ENCODE measurements at regions not wholly inside any gene's neighbourhood (a gene's known extent, or its start where the extent isn't known, plus 50 kb on each side); places are given as distances from the start of the nearest gene placed in this dataset.

DNA sequence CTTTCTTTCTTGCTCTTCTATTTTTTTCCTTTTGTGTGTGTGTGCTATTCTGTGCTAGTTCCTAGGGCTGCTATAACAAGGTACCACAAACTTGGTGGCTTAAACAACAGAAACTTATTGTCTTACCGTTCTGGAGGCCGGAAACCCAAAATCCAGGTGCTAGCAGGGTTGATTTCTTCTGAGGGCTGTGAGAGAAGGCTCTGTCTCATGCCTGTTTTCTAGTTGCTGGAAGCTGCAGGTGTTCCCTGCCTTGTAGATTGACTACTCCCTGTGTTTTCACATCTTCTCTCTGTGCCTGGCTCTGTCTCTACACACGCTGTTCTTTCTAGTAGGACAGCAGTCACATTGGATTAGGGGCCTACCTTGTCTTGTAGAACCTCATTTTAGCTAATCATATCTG lies 150.9 kb upstream of the DSCAM start:
- WGBS, 2 experiments (ENCODE audit: extremely low coverage in 1 of 2, insufficient coverage in 1 of 2, insufficient read length in 1 of 2, insufficient replicate concordance in 2 of 2, low coverage in 1 of 2, low lambda C conversion rate in 2 of 2, missing lambda C conversion rate in 1 of 2): 95% methylated on average over 3 of the region's 3 CpGs; no CpG with 5 or more reads in 1 of the 2 experiments
- peaks cover 0 to 13% of the 10 kb centered on the region in 2 experiments for H4K20me1 ChIP-seq (replicated peaks in 1 of 2; ENCODE audit: control insufficient read depth in 1 of 2, insufficient read depth in 2 of 2, low read length in 2 of 2)
- TF ChIP-seq JUN (IDR thresholded peaks at IDR 0.05; ENCODE audit: low read depth, low read length): no peak
- TF ChIP-seq RBBP5 (IDR thresholded peaks at IDR 0.05; ENCODE audit: borderline replicate concordance, low read depth, low read length): no peak
- no peak for TF ChIP-seq CREB1 (IDR thresholded peaks at IDR 0.05)
- TF ChIP-seq, protein P1, sequence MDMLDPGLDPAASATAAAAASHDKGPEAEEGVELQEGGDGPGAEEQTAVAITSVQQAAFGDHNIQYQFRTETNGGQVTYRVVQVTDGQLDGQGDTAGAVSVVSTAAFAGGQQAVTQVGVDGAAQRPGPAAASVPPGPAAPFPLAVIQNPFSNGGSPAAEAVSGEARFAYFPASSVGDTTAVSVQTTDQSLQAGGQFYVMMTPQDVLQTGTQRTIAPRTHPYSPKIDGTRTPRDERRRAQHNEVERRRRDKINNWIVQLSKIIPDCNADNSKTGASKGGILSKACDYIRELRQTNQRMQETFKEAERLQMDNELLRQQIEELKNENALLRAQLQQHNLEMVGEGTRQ (IDR thresholded peaks at IDR 0.05; ENCODE audit: low read length): no peak
- TF ChIP-seq, protein P2, sequence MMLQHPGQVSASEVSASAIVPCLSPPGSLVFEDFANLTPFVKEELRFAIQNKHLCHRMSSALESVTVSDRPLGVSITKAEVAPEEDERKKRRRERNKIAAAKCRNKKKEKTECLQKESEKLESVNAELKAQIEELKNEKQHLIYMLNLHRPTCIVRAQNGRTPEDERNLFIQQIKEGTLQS (IDR thresholded peaks at IDR 0.05; ENCODE audit: insufficient read depth, low read depth, low read length): no peak
- no peak for TF ChIP-seq PHF8 (conservative IDR thresholded peaks at IDR 0.05; ENCODE audit: low read depth, low read length)
- no peak for TF ChIP-seq CTBP2 (IDR thresholded peaks at IDR 0.05; ENCODE audit: borderline replicate concordance, insufficient read depth, insufficient read length, low read length)

More for the DNA sequence above, 150.9 kb upstream of the DSCAM start:
- Histone ChIP-seq H3K27ac (ENCODE audit: low read depth, low read length) (no peak overlapping the region), H2BK5ac (ENCODE audit: low read depth, low read length) (no peak overlapping the region), H3K4me2 (ENCODE audit: insufficient read depth in 1 of 2, low read depth in 2 of 2, low read length in 2 of 2) (no peak overlapping the region), H3K4me3 (ENCODE audit: extremely low read depth in 1 of 4, insufficient read depth in 2 of 4, low read depth in 3 of 4, low read length in 4 of 4) (no peak overlapping the region), H4K5ac (ENCODE audit: insufficient read length, low read depth, low read length) (no peak overlapping the region), H3K9ac (replicated peaks in 1 of 4; ENCODE audit: extremely low read depth in 1 of 4, low read depth in 3 of 4, low read length in 3 of 4) (no peak overlapping the region), H2BK15ac (ENCODE audit: low read length) (no peak overlapping the region), H3K27me3 (replicated peaks in 1 of 4; ENCODE audit: control insufficient read depth in 3 of 4, extremely low read depth in 1 of 4, insufficient read depth in 3 of 4, low read length in 3 of 4) (no peaks in the 10 kb centered on the region), H2AFZ (ENCODE audit: low read length) (no peak overlapping the region), H3K9me3 (ENCODE audit: insufficient read depth in 2 of 2, low read depth in 1 of 2, low read length in 1 of 2) (peaks cover 0 to 6% of the 10 kb centered on the region in 2 experiments; a peak in 2 of 4 replicates), H3K23ac (ENCODE audit: insufficient read length) (no peak overlapping the region), H4K8ac (ENCODE audit: extremely low read depth, insufficient read depth, low read length) (no peak overlapping the region), H3K79me1 (ENCODE audit: low read depth, low read length) (peaks cover 3% of the 10 kb centered on the region), H3K18ac (ENCODE audit: extremely low read depth, low read length) (no peak overlapping the region), H3K23me2 (ENCODE audit: low read depth, low read length) (peaks cover 13% of the 10 kb centered on the region), H4K91ac (replicated peaks; ENCODE audit: insufficient read length, low read length) (no peak overlapping the region), H2BK12ac (ENCODE audit: low read depth, low read length) (no peak overlapping the region), H3K79me2 (ENCODE audit: control insufficient read depth in 1 of 2, insufficient read depth in 2 of 2, low read length in 2 of 2) (peaks cover 0 to 7% of the 10 kb centered on the region in 2 experiments; a peak in 1 of 4 replicates), H2BK120ac (replicated peaks; ENCODE audit: low read depth, low read length) (no peak overlapping the region), H3K4ac (replicated peaks; ENCODE audit: insufficient read length, low read depth, low read length) (no peak overlapping the region), H2AK5ac (ENCODE audit: low read depth, low read length) (no peak overlapping the region), H3K14ac (ENCODE audit: insufficient read length) (no peak overlapping the region), H3K56ac (replicated peaks; ENCODE audit: insufficient read length, low read depth, low read length) (no peak overlapping the region), H3K36me3 (ENCODE audit: control insufficient read depth in 2 of 4, insufficient read depth in 4 of 4, low read length in 3 of 4) (no peaks in the 10 kb centered on the region; a peak in 1 of 8 replicates), H3K4me1 (replicated peaks in 1 of 4; ENCODE audit: control insufficient read depth in 3 of 4, insufficient read depth in 4 of 4, low read length in 3 of 4) (0 out of 7 replicates have a peak, but pooled peaks cover 0 to 2% (median 0%) of the 10 kb centered on the region in 4 experiments), H2BK20ac (ENCODE audit: low read length) (no peak overlapping the region)
- ChIA-PET POLR2A (ENCODE audit: partially characterized antibody) (no interaction called here), CTCF (ENCODE audit: partially characterized antibody) (interaction anchor here (0.6 to 0.7 kb wide), 3 partner anchors 78 to 1500 kb away, joined by 3 to 5 read pairs (median 4); no protein-coding TSS in a partner anchor)
- DNase-seq (ENCODE audit: low read depth in 1 of 2, low spot score in 2 of 2) (no peak), FAIRE-seq (no peak)

All from H1 (cell line).